ENCODE measurements at regions not wholly inside any gene's neighbourhood (a gene's known extent, or its start where the extent isn't known, plus 50 kb on each side); places are given as distances from the start of the nearest gene placed in this dataset.

DNA sequence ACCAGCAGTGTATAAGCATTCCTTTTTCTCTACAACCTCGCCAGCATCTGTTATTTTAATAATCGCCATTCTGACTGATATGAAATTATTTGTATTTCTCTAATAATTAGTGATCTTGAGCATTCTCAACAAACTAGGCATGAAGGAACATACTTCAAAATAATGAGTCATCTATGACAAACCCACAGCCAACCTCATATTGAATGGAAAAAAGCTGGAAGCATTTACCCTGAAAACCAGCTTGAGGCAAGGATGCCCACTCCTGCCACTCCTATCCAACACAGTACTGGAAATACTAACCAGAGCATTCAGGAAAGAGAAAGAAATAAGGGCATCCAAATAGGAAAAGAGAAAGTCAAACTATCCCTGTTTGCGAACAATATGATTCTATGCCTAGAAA lies 390.6 kb upstream of the ID4 start:
- H3K27ac Mint-ChIP-seq, result no peak overlapping the region
- no peak overlapping the region for H3K4me3 ChIP-seq (ENCODE audit: low read length)
- H3K9ac ChIP-seq (ENCODE audit: extremely low read depth, low read length, poor library complexity, severe bottlenecking), result no peak overlapping the region
- 83 to 100% methylated on average over 1 to 2 of the region's 3 CpGs for WGBS, 2 experiments (ENCODE audit: insufficient coverage in 1 of 2, insufficient read length in 1 of 2)
- no peak overlapping the region for H3K4me3 Mint-ChIP-seq
- H3K27me3 Mint-ChIP-seq (ENCODE audit: insufficient read depth), result no peaks in the 10 kb centered on the region
- TF ChIP-seq, protein P1, sequence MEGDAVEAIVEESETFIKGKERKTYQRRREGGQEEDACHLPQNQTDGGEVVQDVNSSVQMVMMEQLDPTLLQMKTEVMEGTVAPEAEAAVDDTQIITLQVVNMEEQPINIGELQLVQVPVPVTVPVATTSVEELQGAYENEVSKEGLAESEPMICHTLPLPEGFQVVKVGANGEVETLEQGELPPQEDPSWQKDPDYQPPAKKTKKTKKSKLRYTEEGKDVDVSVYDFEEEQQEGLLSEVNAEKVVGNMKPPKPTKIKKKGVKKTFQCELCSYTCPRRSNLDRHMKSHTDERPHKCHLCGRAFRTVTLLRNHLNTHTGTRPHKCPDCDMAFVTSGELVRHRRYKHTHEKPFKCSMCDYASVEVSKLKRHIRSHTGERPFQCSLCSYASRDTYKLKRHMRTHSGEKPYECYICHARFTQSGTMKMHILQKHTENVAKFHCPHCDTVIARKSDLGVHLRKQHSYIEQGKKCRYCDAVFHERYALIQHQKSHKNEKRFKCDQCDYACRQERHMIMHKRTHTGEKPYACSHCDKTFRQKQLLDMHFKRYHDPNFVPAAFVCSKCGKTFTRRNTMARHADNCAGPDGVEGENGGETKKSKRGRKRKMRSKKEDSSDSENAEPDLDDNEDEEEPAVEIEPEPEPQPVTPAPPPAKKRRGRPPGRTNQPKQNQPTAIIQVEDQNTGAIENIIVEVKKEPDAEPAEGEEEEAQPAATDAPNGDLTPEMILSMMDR (conservative IDR thresholded peaks at IDR 0.05), result no peak
- H3K4me1 ChIP-seq (ENCODE audit: control insufficient read depth, insufficient read depth, low read length), result no peaks in the 10 kb centered on the region
- H3K36me3 Mint-ChIP-seq (ENCODE audit: low read depth), result no peaks in the 10 kb centered on the region
- no peaks in the 10 kb centered on the region for H3K27me3 ChIP-seq (ENCODE audit: control insufficient read depth, insufficient read depth, low read length, poor library complexity, severe bottlenecking)
- peaks cover 9% of the 10 kb centered on the region for H3K9me3 Mint-ChIP-seq
- no peaks in the 10 kb centered on the region for H3K4me1 Mint-ChIP-seq
- no peaks in the 10 kb centered on the region for H3K36me3 ChIP-seq (ENCODE audit: control insufficient read depth, insufficient read depth, low read length)
- H3K9me3 ChIP-seq (ENCODE audit: control insufficient read depth, low read length), result no peaks in the 10 kb centered on the region
- DNase-seq, result no peak
- no peak overlapping the region for H3K27ac ChIP-seq (ENCODE audit: low read depth, low read length)

DNA sequence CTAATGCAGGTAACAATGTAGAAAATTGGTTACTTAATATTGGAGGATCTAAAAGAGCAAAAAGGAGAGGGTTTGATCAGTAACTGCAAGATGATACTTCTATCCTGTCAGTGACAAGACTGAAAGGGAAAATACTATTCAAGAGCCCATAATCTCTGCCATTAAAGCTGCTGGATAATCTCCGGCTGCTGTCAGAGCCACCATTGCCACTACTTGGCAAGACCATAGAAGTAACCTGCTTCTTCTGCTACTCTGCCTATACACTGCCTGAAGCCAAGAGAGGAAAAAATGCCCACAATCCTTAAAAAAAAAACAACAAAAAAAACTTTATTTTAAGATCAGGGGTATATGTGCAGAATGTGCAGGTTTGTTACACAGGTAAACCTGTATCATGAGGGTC lies 386.5 kb upstream of the ID4 start:
- H3K9me3 Mint-ChIP-seq, result peaks cover 9% of the 10 kb centered on the region
- H3K4me1 Mint-ChIP-seq, result no peaks in the 10 kb centered on the region
- no peaks in the 10 kb centered on the region for H3K27me3 ChIP-seq (ENCODE audit: control insufficient read depth, insufficient read depth, low read length, poor library complexity, severe bottlenecking)
- H3K36me3 Mint-ChIP-seq (ENCODE audit: low read depth), result no peaks in the 10 kb centered on the region
- H3K27ac ChIP-seq (ENCODE audit: low read depth, low read length), result no peak overlapping the region
- H3K4me3 ChIP-seq (ENCODE audit: low read length), result no peak overlapping the region
- H3K36me3 ChIP-seq (ENCODE audit: control insufficient read depth, insufficient read depth, low read length), result no peaks in the 10 kb centered on the region
- H3K27me3 Mint-ChIP-seq (ENCODE audit: insufficient read depth), result no peaks in the 10 kb centered on the region
- no peaks in the 10 kb centered on the region for H3K4me1 ChIP-seq (ENCODE audit: control insufficient read depth, insufficient read depth, low read length)
- no peak overlapping the region for H3K27ac Mint-ChIP-seq
- no peaks in the 10 kb centered on the region for H3K9me3 ChIP-seq (ENCODE audit: control insufficient read depth, low read length)
- H3K9ac ChIP-seq (ENCODE audit: extremely low read depth, low read length, poor library complexity, severe bottlenecking), result no peak overlapping the region
- DNase-seq, result no peak
- no peak overlapping the region for H3K4me3 Mint-ChIP-seq
- TF ChIP-seq, protein P1 (conservative IDR thresholded peaks at IDR 0.05), result no peak
- WGBS, 2 experiments (ENCODE audit: insufficient coverage in 1 of 2, insufficient read length in 1 of 2), result 94% methylated on average over 1 of the region's 1 CpG; no CpG with 5 or more reads in 1 of the 2 experiments

DNA sequence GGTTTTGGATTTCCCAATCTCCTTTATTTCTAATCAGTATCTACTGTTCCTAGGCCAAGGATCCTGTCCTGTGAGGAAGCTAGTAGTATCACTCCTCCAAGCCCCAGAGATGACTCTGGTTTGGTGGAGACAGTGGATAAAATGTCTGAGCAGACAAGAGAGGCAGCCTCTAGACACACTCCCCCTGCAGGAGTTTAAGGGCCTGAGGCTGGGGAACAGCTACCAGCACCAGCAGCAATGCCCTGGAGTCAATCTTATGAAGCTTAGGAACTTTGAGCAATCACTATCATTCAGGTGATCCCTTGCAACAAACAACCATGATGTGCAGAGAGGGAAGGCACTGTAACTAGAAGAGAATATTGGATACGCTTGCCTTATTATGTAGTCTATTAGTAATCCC lies 384.7 kb upstream of the ID4 start:
- Histone ChIP-seq H3K9ac (ENCODE audit: extremely low read depth, low read length, poor library complexity, severe bottlenecking) (no peak overlapping the region), H3K27ac (ENCODE audit: low read depth, low read length) (no peak overlapping the region), H3K9me3 (ENCODE audit: control insufficient read depth, low read length) (no peaks in the 10 kb centered on the region), H3K4me3 (ENCODE audit: low read length) (no peak overlapping the region), H3K36me3 (ENCODE audit: control insufficient read depth, insufficient read depth, low read length) (no peaks in the 10 kb centered on the region), H3K4me1 (ENCODE audit: control insufficient read depth, insufficient read depth, low read length) (no peaks in the 10 kb centered on the region), H3K27me3 (ENCODE audit: control insufficient read depth, insufficient read depth, low read length, poor library complexity, severe bottlenecking) (no peaks in the 10 kb centered on the region)
- no peaks in the 10 kb centered on the region for H3K27me3 Mint-ChIP-seq (ENCODE audit: insufficient read depth)
- TF ChIP-seq, protein P1 (conservative IDR thresholded peaks at IDR 0.05), result peak; percentile 76
- no peak overlapping the region for H3K4me3 Mint-ChIP-seq
- no peak overlapping the region for H3K27ac Mint-ChIP-seq
- peak; percentile 71 for DNase-seq
- no peaks in the 10 kb centered on the region for H3K4me1 Mint-ChIP-seq
- H3K9me3 Mint-ChIP-seq, result no peaks in the 10 kb centered on the region
- H3K36me3 Mint-ChIP-seq (ENCODE audit: low read depth), result no peaks in the 10 kb centered on the region
- 93% methylated on average over 1 of the region's 1 CpG; no CpG with 5 or more reads in 1 of the 2 experiments for whole genome bisulfite sequencing, 2 experiments (ENCODE audit: insufficient coverage in 1 of 2, insufficient read length in 1 of 2)

Measured in endodermal cell (in vitro differentiated cells).